AG10803 (cell line): ENCODE measurements at regions not wholly inside any gene's neighbourhood (a gene's known extent, or its start where the extent isn't known, plus 50 kb on each side); places are given as distances from the start of the nearest gene placed in this dataset.
"Not testable (repeated sequence)": the region's sequence is repeated elsewhere in the genome, so short reads cannot be mapped to it uniquely, and the experiment has no call there.

Source experiments
- DNase-seq: peaks from one replicate; pipeline ENCODE4 v3.0.0; 2010; ENCODE audit warnings: low read depth
- H3K4me3 ChIP-seq: 2 replicates; pipeline ENCODE4 v1.5.1; 2011; ENCODE audit warnings: mild to moderate bottlenecking, low read length, control low read depth
- TF ChIP-seq, protein P1 (sequence below): conservative IDR thresholded peaks from 2 replicates; pipeline ENCODE4 v1.5.1; 2011; ENCODE audit warnings: mild to moderate bottlenecking, low read length, control low read depth, inconsistent platforms

DNA sequence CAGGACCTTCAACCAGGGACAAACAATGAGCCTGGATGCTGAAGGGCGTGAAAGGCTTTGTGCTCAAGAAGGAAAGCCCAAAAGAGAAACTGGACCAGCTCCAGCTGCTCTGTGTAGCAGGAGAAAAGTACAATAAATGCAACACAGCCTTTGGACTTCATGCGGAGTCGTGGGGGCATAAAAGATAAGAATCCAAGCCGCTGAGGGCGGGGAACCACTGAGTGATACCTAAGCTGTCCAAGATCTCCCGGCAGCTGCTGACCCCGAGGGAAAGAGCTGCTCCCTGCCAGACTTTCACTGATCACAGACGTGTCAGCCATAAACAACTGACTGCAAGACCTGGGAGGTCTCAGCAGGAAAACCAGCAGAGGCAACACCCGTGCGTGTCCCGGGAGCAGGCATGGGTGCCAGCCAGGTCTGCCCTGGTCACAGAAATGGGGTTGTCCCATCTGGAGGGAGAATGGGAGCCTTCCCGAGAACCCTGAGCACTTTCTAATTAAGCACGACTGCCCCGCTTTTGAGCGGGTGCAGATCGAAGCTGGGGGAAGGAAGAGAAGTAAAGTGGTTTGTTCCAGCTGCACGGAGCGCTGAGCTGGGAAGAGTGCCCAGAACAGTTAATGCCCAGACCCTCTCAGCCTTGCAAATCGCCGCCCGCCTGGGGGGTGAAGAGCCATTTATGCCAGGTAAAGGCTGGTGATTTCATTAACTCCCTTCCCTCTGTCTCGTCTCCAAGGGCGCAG is 68.3 kb upstream of the TARDBP start:
- peak overlapping the region; percentile 49 for H3K4me3 ChIP-seq
- TF ChIP-seq, protein P1, sequence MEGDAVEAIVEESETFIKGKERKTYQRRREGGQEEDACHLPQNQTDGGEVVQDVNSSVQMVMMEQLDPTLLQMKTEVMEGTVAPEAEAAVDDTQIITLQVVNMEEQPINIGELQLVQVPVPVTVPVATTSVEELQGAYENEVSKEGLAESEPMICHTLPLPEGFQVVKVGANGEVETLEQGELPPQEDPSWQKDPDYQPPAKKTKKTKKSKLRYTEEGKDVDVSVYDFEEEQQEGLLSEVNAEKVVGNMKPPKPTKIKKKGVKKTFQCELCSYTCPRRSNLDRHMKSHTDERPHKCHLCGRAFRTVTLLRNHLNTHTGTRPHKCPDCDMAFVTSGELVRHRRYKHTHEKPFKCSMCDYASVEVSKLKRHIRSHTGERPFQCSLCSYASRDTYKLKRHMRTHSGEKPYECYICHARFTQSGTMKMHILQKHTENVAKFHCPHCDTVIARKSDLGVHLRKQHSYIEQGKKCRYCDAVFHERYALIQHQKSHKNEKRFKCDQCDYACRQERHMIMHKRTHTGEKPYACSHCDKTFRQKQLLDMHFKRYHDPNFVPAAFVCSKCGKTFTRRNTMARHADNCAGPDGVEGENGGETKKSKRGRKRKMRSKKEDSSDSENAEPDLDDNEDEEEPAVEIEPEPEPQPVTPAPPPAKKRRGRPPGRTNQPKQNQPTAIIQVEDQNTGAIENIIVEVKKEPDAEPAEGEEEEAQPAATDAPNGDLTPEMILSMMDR, result no peak
- DNase-seq, result peak; percentile 21

DNA sequence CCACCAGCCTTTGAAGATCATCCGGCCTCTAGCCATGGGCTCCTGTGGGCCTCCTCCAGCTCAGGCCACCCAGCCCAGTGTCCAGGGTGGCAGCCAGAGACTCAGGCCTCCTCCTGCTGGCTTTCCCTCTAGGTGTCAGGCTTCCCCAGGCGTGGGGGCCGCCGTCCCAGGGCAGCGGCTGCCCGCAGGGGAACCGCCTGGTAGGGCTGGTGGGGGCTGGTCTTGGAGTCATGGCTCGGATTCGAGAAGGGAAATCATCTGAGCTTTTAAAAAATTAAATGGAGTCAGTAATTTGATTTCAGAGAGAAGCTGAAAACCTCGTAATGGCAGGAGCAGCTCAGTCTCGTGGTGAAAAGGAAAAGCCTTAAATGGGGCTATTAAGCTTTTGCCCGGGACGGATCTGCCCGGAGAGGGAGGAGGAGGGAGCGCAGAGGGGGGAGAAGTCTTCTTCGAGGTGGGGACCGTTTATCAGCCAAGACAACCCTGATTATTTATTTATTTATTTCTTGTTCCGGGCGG is 66.4 kb upstream of the TARDBP start:
- TF ChIP-seq, protein P1, result no peak
- H3K4me3 ChIP-seq, result no peak overlapping the region
- no peak for DNase-seq

DNA sequence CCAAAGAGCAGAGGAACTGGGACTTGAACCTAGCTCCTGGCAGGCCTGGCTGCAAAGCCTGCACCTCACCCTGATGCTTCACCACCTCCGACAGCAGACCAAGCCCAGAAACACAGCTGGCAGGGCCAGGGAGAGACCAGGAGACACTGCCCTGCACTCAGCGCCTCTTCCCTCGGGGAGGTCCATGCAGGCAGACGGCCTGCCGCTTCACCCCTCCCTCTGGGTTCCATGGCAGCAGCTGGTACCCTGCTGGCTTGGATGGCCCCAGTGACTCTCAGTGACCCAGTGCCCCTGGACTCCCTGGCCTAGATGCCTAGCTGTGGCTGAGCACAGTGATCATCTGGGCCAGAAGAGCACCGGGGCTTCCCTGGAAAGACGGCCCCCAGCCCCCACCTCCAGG is 65.3 kb upstream of the TARDBP start:
- H3K4me3 ChIP-seq, result no peak overlapping the region
- DNase-seq, result no peak
- TF ChIP-seq, protein P1, result no peak

DNA sequence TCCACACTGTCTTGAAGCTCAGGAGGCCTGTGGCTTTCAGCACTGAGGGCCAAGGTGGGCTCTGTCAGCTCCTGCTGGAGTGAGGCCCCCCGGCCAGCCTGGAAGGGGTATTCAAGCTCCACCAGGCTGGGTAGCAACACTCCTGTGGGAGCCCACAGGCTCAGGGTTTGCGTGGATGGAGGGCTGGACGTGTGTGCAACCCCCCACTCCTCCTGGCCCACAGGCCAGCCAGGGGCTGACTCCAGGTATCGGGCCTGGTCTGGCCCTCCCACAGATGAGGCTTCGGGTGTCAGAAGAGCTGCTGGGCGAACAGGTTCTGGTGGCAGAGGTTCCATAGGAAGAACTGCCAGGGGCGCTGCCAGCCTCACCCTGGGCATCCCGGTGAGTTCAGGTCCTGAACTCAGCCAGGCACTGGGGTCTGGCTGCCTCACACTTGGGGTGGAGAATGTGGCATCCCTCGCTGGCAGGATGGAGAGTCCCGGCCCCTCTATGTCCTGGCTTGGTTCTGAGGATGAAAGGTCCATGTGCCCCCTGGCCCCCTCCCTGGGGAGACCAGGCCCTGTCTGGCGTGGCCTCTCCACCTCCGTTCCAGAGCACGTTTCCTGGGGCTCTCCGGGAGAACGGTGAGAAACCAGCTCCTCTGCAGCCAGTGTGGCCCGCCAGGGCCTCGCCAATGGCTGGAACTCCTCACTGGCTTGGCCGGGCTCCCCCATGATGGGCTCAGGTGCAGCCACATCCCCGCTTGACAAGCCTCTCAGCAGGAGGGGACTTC is 64.6 kb upstream of the TARDBP start:
- no peak for DNase-seq
- no peak overlapping the region for H3K4me3 ChIP-seq

DNA sequence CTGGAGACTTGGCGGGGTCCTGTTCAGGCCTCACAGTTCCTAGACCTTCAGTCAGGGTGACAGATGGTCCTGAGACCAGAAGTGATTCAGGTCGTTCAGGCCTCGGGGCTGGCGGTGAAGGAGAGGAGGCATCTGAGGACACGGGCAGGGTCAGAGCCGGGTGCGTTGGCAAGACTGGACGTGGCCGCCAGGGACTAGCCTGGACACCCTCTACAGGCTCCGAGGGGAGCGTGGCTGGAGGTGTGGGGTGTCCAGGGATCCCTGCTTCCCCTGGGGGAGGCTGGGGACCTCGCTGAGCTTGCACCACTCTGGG is 64.0 kb upstream of the TARDBP start:
- TF ChIP-seq, protein P1, result no peak
- no peak overlapping the region for H3K4me3 ChIP-seq
- no peak for DNase-seq

More for the DNA sequence above, 64.6 kb upstream of the TARDBP start:
- TF ChIP-seq, protein P1, result no peak

DNA sequence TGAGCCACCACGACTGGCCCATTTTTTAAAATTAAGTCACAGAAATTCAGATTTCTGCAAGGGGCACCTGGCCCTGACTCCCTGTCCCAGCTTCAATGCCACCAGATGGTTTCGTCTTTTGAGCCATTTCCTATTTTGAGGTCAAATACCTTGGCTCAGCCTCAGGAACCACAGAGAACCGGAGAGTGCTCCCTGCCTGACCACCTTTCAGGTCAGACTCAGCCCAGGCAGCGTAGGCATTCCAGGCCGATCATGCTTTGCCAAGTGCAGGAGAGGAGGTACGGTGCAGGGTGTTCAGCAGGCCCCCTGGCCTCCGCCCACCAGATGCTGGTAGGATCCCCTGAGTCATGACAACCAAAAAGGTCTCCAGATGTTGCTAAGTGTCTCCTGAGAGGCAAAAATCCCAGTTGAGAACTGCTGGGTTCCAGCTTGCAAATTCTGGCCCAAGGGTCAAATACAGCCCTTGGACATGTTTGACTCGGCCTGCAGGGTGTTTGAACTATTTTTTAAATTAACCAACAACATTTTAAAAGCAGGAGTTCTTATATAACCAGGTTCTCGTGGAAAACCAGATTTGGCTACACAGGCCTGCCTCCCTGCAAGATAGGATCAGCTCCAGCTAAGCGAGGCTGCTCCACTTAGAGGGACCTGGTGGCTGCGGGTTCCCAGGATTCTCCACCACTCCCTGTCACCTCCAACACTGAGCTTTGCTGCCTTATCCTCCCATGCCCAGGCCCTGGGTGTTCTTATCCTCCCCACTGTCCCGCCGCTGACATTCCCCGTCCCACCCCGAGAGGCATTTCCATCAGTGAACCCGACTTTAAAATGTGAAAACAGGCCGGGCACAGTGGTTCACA is 61.9 kb upstream of the TARDBP start:
- no peak for DNase-seq

DNA sequence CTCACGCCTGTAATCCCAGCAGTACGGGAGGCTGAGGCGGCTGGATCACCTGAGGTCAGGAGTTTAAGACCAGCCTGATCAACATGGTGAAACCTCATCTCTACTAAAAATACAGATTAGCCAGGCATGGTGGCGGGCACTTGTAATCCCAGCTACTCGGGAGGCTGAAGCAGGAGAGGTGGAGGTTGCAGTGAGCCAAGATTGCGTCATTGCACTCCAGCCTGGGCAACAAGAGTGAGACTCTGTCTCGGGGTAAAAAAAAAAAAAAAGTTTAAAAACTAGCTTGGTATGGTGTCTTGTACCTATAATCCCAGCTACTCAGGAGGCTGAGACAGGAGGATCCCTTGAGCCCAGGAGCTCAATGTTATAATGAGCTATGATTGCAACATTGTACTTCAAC is 61.2 kb upstream of the TARDBP start:
- not testable (repeated sequence) for DNase-seq, H3K4me3 ChIP-seq

More for the DNA sequence above, 61.9 kb upstream of the TARDBP start:
- TF ChIP-seq, protein P1, result no peak
- H3K4me3 ChIP-seq, result no peak overlapping the region
